GM18511 (cell line): ENCODE measurements at regions not wholly inside any gene's neighbourhood (a gene's known extent, or its start where the extent isn't known, plus 50 kb on each side); places are given as distances from the start of the nearest gene placed in this dataset.
"Not testable (repeated sequence)": the region's sequence is repeated elsewhere in the genome, so short reads cannot be mapped to it uniquely, and the experiment has no call there.

Experiments
- ATAC-seq: cut with Tn5 transposase; IDR thresholded peaks from one replicate; pipeline ENCODE4 v1.9.1; 2021; ENCODE audit warnings: mild to moderate bottlenecking, moderate library complexity; ENCODE audit not compliant: unreplicated experiment

- peak; percentile 83 for ATAC-seq
Observed at GRCh38 chr21:5065240-5066211, 5455.9 kb upstream of the TPTE start.

DNA sequence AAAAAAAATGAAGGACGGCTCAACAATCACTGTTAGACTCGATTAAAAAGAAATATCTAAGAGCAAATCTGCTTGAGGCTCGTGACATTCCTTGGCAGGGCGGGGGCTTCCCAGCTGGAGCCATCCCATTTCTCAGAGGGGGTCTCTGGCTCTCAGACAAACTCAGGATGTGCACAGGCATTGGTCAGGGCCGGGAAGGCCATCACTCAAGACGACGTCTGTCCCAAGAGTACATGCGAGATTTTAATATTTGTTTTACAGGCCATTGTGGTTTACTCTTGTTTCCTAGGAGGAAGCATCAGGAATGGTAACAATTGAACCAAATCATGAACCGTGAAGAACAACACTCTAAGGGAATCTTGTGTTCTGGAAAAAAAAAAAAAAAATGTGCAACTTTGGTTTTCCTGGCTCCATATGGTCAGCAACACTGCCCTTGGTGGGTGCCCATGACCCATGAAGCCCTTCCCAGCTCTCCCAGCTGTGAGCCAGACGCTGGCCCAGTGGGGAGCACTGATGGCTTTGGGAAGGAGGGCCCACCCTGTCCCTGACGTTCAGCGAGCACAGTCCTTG, 5454.6 kb upstream of the TPTE start:
- not testable (repeated sequence) for ATAC-seq

- ATAC-seq, result not testable (repeated sequence)
Observed at GRCh38 chr21:5067326-5068048, 5453.9 kb upstream of the TPTE start.

- not testable (repeated sequence) for ATAC-seq
Observed at GRCh38 chr21:5068649-5069048, 5452.7 kb upstream of the TPTE start.

GRCh38 chr21:5071180-5071579, 5450.2 kb upstream of the TPTE start:
- ATAC-seq, result not testable (repeated sequence)

DNA sequence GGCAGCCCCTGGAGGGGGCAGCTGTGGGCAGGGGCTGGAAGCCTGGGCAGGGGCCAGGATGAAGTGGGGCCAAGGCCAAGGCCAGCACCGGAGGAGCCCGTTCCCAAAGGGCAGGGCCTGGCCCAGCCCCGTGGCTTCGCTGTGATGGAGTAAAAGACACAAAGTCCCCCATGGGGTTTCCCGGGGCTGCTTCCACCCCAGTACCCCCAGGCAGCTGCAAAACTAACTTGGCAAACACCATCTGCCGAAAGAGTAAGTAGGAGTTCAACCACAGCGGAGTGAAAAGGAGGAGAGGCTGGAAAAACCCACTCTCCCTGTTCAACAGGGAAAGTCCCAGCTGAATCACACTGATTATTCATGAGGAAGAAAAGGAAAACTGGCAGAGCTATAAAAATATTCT, 5444.5 kb upstream of the TPTE start:
- not testable (repeated sequence) for ATAC-seq

DNA sequence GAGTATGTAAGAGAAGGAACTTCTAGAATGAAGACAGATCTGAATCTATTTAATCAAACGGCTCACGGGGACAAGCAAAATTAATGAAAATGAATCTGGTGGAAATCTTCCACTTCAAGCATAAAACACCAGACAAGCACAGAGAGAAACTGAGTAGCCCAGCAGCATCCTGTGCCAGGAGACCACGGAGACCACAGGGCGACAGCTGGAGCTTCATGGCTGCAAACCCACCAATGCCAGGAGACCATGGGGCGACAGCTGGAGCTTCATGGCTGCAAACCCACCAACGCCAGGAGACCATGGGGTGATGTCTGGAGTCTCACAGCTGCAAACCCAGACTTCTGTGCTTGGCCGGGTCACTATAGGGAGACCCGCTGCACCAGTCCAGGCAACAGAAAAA, 5442.0 kb upstream of the TPTE start:
- not testable (repeated sequence) for ATAC-seq

- ATAC-seq, result not testable (repeated sequence)
Observed at GRCh38 chr21:5080015-5080414, 5441.4 kb upstream of the TPTE start.

DNA sequence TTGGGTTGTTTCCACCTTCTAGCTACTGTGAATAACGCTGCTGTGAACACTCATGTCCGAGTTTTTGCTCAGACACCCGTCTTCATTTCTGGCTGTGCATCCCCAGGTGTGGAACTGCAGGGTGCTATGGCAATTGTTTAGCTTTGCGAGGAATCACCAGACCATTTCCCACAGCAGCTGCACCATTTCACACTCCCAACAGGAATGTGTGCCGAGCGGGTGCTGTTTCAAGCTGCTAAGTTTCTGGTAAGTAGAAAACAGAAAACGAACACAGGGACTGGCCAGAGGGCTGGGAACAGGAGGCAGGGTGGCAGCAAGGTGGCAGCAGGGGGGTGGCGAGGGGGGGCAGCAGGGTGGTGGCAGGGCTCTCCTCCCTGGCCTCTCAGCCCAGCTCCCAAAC, 5437.1 kb upstream of the TPTE start:
- not testable (repeated sequence) for ATAC-seq

- not testable (repeated sequence) for ATAC-seq
Observed at GRCh38 chr21:5085456-5085855, 5435.9 kb upstream of the TPTE start.

DNA sequence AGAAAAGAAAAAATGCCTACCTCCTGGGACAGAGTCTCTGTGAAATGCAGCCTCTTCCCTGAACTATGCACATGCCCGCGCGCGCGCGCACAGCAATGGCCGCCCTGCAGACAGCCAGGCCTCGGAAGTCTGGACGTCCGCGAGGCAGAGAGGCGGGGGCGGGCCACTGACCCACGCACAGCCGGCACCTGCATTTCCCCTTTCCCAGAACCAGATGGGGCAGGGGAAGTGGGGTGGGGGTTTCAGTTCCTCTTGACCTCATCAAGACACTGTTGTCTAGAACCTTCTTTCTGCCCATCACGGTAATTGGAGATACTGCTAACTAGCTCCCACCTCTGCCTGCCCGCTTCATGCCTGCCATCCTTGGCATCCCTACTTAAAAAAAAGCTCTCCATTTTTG, 5435.0 kb upstream of the TPTE start:
- not testable (repeated sequence) for ATAC-seq

- ATAC-seq, result not testable (repeated sequence)
Observed at GRCh38 chr21:5088820-5089219, 5432.6 kb upstream of the TPTE start.

GRCh38 chr21:5089399-5090089, 5431.8 kb upstream of the TPTE start:
- ATAC-seq, result not testable (repeated sequence)

- not testable (repeated sequence) for ATAC-seq
Observed at GRCh38 chr21:5090132-5091079, 5431.0 kb upstream of the TPTE start.

DNA sequence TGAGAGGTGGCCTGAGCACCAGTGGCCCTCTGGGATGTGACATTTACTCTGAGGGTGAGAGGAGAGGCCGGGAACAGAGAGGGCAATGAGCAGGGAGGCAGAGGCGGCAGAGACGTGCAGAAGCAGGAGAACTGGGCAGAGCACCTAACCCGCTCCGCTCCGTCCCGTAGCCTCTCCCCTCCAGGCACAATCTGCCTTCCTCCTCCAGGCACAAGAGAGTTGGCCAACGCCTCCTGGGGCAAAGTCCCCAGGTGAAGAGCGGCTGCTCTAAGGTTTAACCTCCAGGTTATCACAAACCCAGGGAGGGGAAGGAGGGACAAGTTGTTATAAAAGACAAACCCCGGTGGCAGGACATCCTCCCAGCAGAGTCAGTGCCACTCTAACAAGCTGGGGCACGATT, 5430.1 kb upstream of the TPTE start:
- not testable (repeated sequence) for ATAC-seq

GRCh38 chr21:5095628-5096027, 5425.8 kb upstream of the TPTE start:
- ATAC-seq, result not testable (repeated sequence)

DNA sequence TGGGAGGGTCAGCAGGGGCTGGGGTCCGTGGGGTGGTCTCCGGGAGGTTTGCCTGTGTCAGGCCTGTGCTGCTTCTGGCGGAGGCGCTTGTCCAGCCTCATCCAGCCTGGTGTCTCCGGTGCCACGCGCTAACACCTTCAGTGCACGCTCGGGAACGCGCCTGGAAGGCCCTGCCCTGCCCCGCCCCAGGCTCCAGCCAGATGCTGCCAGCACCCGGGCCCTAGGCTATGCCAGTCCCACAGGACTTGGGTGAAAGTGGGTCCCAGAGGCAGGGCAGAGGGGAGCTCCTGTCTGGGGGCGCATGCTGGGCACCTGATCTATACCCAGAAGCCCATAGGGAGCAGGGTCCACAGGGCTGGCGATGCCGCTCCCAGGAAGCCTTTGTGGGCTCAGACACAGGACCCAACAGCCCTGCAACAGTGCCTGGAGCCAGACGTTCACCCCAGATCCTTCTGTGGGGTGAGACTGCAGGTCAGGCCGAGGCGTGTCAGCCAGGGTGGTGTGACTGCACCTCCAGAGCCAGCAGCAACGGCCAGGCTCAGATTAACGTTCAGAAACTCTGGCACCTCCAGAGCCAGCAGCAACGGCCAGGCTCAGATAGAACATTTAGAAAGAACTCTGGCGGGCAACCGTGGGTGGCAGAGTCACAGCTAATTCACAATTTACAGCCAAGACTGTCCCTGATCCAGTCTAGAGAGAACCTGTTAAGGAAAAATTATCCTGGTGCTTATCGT, 5423.2 kb upstream of the TPTE start:
- ATAC-seq, result not testable (repeated sequence)

- ATAC-seq, result not testable (repeated sequence)
Observed at GRCh38 chr21:5100604-5101174, 5420.7 kb upstream of the TPTE start.

- ATAC-seq, result peak; percentile 61
Observed at GRCh38 chr21:5101749-5102148, 5419.6 kb upstream of the TPTE start.
